SIG-M5 (cell line): ENCODE measurements at regions not wholly inside any gene's neighbourhood (a gene's known extent, or its start where the extent isn't known, plus 50 kb on each side); places are given as distances from the start of the nearest gene placed in this dataset.

ENCODE experiments used
- DNase-seq: peaks from one replicate; lab custom pipeline; 2025; lab: John Stamatoyannopoulos, UW

GRCh38 chr20:57059055-57059596, 207.3 kb downstream of the BMP7 start:
- no peak for DNase-seq

GRCh38 chr20:57060407-57061050, 205.9 kb downstream of the BMP7 start:
- DNase-seq, result no peak

- no peak for DNase-seq
Observed at GRCh38 chr20:57061051-57061900, 205.2 kb downstream of the BMP7 start.

- DNase-seq, result no peak
Observed at GRCh38 chr20:57062241-57062640, 204.2 kb downstream of the BMP7 start.

- no peak for DNase-seq
Observed at GRCh38 chr20:57062696-57063270, 203.7 kb downstream of the BMP7 start.

- no peak for DNase-seq
Observed at GRCh38 chr20:57064836-57065235, 201.6 kb downstream of the BMP7 start.

- no peak for DNase-seq
Observed at GRCh38 chr20:57065646-57066045, 200.8 kb downstream of the BMP7 start.

GRCh38 chr20:57066126-57066900, 200.1 kb downstream of the BMP7 start:
- DNase-seq, result no peak

GRCh38 chr20:57069442-57069841, 197.0 kb downstream of the BMP7 start:
- DNase-seq, result no peak

GRCh38 chr20:57070296-57070695, 196.1 kb downstream of the BMP7 start:
- no peak for DNase-seq

GRCh38 chr20:57071283-57071731, 195.1 kb downstream of the BMP7 start:
- no peak for DNase-seq

- DNase-seq, result no peak
Observed at GRCh38 chr20:57071954-57072583, 194.4 kb downstream of the BMP7 start.

- DNase-seq, result no peak
Observed at GRCh38 chr20:57073402-57073801, 193.0 kb downstream of the BMP7 start.

GRCh38 chr20:57074386-57074785, 192.1 kb downstream of the BMP7 start:
- DNase-seq, result no peak

GRCh38 chr20:57075181-57075580, 191.3 kb downstream of the BMP7 start:
- no peak for DNase-seq

GRCh38 chr20:57075603-57076002, 190.8 kb downstream of the BMP7 start:
- no peak for DNase-seq

GRCh38 chr20:57076152-57076652, 190.2 kb downstream of the BMP7 start:
- no peak for DNase-seq

GRCh38 chr20:57076951-57077350, 189.5 kb downstream of the BMP7 start:
- DNase-seq, result no peak

- no peak for DNase-seq
Observed at GRCh38 chr20:57078116-57078515, 188.3 kb downstream of the BMP7 start.

- DNase-seq, result no peak
Observed at GRCh38 chr20:57079031-57080005, 187.1 kb downstream of the BMP7 start.
